H1 (cell line): ENCODE measurements at regions not wholly inside any gene's neighbourhood (a gene's known extent, or its start where the extent isn't known, plus 50 kb on each side); places are given as distances from the start of the nearest gene placed in this dataset.

ENCODE experiments used
- CTCF ChIA-PET: fragments of 300-600 bp; sonication (Branson Sonifier 250); formaldehyde crosslinking; loops from one replicate; lab custom pipeline; 2021; ENCODE audit not compliant: partially characterized antibody; lab: Charles Lee
- POLR2A ChIA-PET: fragments of 300-600 bp; sonication (Branson Sonifier 250); formaldehyde crosslinking; loops from one replicate; lab custom pipeline; 2021; ENCODE audit warnings: inconsistent platforms; ENCODE audit not compliant: partially characterized antibody; lab: Charles Lee
- DNase-seq, 2 experiments: peaks; one replicate each; pipeline versions ENCODE4 v3.0.0 to v3.0.0-alpha.2; 2010 to 2022; ENCODE audit warnings: low spot score in 2 of 2, low read depth in 1 of 2, mixed read lengths in 1 of 2
- FAIRE-seq: peaks from 2 replicates; lab custom pipeline; 2011; peaks lifted over from hg19 to GRCh38; lab: Jason Lieb, UNC
- H2AFZ ChIP-seq: 2 replicates; pipeline ENCODE4 v1.8.1; 2012; ENCODE audit warnings: low read length, inconsistent platforms
- H2AK5ac ChIP-seq: 2 replicates; pipeline ENCODE4 v1.6.1; 2013; ENCODE audit warnings: low read depth, low read length
- H2BK120ac ChIP-seq: replicated peaks from 2 replicates; pipeline ENCODE3; 2013; ENCODE audit warnings: low read depth, low read length, inconsistent platforms
- H2BK12ac ChIP-seq: 2 replicates; pipeline ENCODE4 v1.6.1; 2013; ENCODE audit warnings: low read depth, low read length
- H2BK15ac ChIP-seq: 2 replicates; pipeline ENCODE4 v1.6.1; 2013; ENCODE audit warnings: low read length
- H2BK20ac ChIP-seq: 2 replicates; pipeline ENCODE4 v1.6.1; 2013; ENCODE audit warnings: low read length
- H2BK5ac ChIP-seq: 2 replicates; pipeline ENCODE4 v1.6.1; 2013; ENCODE audit warnings: low read depth, low read length
- H3K14ac ChIP-seq: 2 replicates; pipeline ENCODE4 v1.6.1; 2013; ENCODE audit warnings: inconsistent platforms; ENCODE audit not compliant: insufficient read length
- H3K18ac ChIP-seq: 2 replicates; pipeline ENCODE4 v1.6.1; 2013; ENCODE audit warnings: low read length; ENCODE audit errors: extremely low read depth
- H3K23ac ChIP-seq: 2 replicates; pipeline ENCODE4 v1.6.1; 2013; ENCODE audit warnings: inconsistent platforms; ENCODE audit not compliant: insufficient read length
- H3K23me2 ChIP-seq: 2 replicates; pipeline ENCODE4 v1.6.1; 2013; ENCODE audit warnings: low read depth, low read length
- H3K27ac ChIP-seq: 2 replicates; pipeline ENCODE4 v1.6.1; 2011; ENCODE audit warnings: low read depth, low read length, inconsistent platforms
- H3K27me3 ChIP-seq, 4 experiments: replicated peaks in 1 of 4; 1 replicate in 1 of 4; 2 replicates in 3 of 4; pipeline versions ENCODE4 v1.6.1 to v1.8.1; 2011 to 2013; ENCODE audit warnings: low read length in 3 of 4, mild to moderate bottlenecking in 3 of 4, inconsistent platforms in 2 of 4, mixed read lengths in 2 of 4, moderate library complexity in 1 of 4; ENCODE audit not compliant: control insufficient read depth in 3 of 4, insufficient read depth in 3 of 4; ENCODE audit errors: extremely low read depth in 1 of 4
- H3K36me3 ChIP-seq, 4 experiments: 2 replicates each; pipeline versions ENCODE4 v1.6.1 to v1.8.1; 2011 to 2013; ENCODE audit warnings: mild to moderate bottlenecking in 4 of 4, low read length in 3 of 4, moderate library complexity in 2 of 4, control low read depth in 1 of 4, inconsistent platforms in 1 of 4; ENCODE audit not compliant: insufficient read depth in 4 of 4, control insufficient read depth in 2 of 4
- H3K4ac ChIP-seq: replicated peaks from 2 replicates; pipeline ENCODE3; 2013; ENCODE audit warnings: low read length, low read depth, mixed read lengths, inconsistent platforms; ENCODE audit not compliant: insufficient read length
- H3K4me1 ChIP-seq, 4 experiments: replicated peaks in 1 of 4; 1 replicate in 1 of 4; 2 replicates in 3 of 4; pipeline versions ENCODE4 v1.6.1 to v1.8.1; 2011 to 2013; ENCODE audit warnings: low read length in 3 of 4, inconsistent platforms in 2 of 4, mixed read lengths in 1 of 4; ENCODE audit not compliant: insufficient read depth in 4 of 4, control insufficient read depth in 3 of 4
- H3K4me2 ChIP-seq, 2 experiments: 2 replicates each; pipeline versions ENCODE4 v1.6.1 to v1.8.1; 2011 to 2013; ENCODE audit warnings: low read depth in 2 of 2, low read length in 2 of 2, control low read depth in 1 of 2, inconsistent platforms in 1 of 2, mild to moderate bottlenecking in 1 of 2; ENCODE audit not compliant: insufficient read depth in 1 of 2
- H3K4me3 ChIP-seq, 4 experiments: fragments of 200-600, 300-600 bp in 1 of 4; sonication (generic), shearing (Covaris generic), sonication (Bioruptor Twin) in 1 of 4; 2 replicates each; pipeline versions ENCODE4 v1.5.1 to v1.8.1; 2011 to 2016; ENCODE audit warnings: low read length in 4 of 4, low read depth in 3 of 4, control low read depth in 2 of 4, inconsistent platforms in 2 of 4, mild to moderate bottlenecking in 2 of 4, mixed read lengths in 1 of 4, moderate library complexity in 1 of 4; ENCODE audit not compliant: insufficient read depth in 2 of 4; ENCODE audit errors: extremely low read depth in 1 of 4
- H3K56ac ChIP-seq: replicated peaks from 2 replicates; pipeline ENCODE3; 2013; ENCODE audit warnings: low read depth, mild to moderate bottlenecking, mixed read lengths, low read length, inconsistent platforms; ENCODE audit not compliant: insufficient read length
- H3K79me1 ChIP-seq: 2 replicates; pipeline ENCODE4 v1.6.1; 2013; ENCODE audit warnings: low read depth, low read length, control low read depth
- H3K79me2 ChIP-seq, 2 experiments: 2 replicates each; pipeline versions ENCODE4 v1.6.1 to v1.8.1; 2012 to 2013; ENCODE audit warnings: low read length in 2 of 2, mild to moderate bottlenecking in 2 of 2, inconsistent platforms in 1 of 2; ENCODE audit not compliant: insufficient read depth in 2 of 2, control insufficient read depth in 1 of 2
- H3K9ac ChIP-seq, 4 experiments: replicated peaks in 1 of 4; 1 replicate in 1 of 4; 2 replicates in 3 of 4; pipeline versions ENCODE4 v1.6.1 to v1.8.1; 2011 to 2013; ENCODE audit warnings: low read depth in 3 of 4, low read length in 3 of 4, control low read depth in 2 of 4, mild to moderate bottlenecking in 2 of 4, moderate library complexity in 2 of 4, inconsistent platforms in 1 of 4; ENCODE audit errors: extremely low read depth in 1 of 4
- H3K9me3 ChIP-seq, 2 experiments: 2 replicates each; pipeline versions ENCODE4 v1.6.1 to v1.8.1; 2012 to 2013; ENCODE audit warnings: mild to moderate bottlenecking in 2 of 2, moderate library complexity in 2 of 2, control low read depth in 1 of 2, inconsistent platforms in 1 of 2, low read depth in 1 of 2, low read length in 1 of 2, mixed read lengths in 1 of 2; ENCODE audit not compliant: insufficient read depth in 2 of 2
- H4K20me1 ChIP-seq, 2 experiments: replicated peaks in 1 of 2; 2 replicates each; pipeline versions ENCODE3 to v1.8.1; 2011 to 2013; ENCODE audit warnings: inconsistent platforms in 2 of 2, low read length in 2 of 2, mild to moderate bottlenecking in 1 of 2; ENCODE audit not compliant: insufficient read depth in 2 of 2, control insufficient read depth in 1 of 2
- H4K5ac ChIP-seq: 2 replicates; pipeline ENCODE4 v1.6.1; 2013; ENCODE audit warnings: low read length, low read depth, mixed read lengths, inconsistent platforms; ENCODE audit not compliant: insufficient read length
- H4K8ac ChIP-seq: 2 replicates; pipeline ENCODE4 v1.8.0; 2013; ENCODE audit warnings: mild to moderate bottlenecking, moderate library complexity, low read length, inconsistent platforms; ENCODE audit not compliant: insufficient read depth; ENCODE audit errors: extremely low read depth
- H4K91ac ChIP-seq: replicated peaks from 2 replicates; pipeline ENCODE3; 2013; ENCODE audit warnings: low read length, mixed read lengths, inconsistent platforms; ENCODE audit not compliant: insufficient read length
- BCL11A ChIP-seq, 2 experiments: IDR thresholded peaks; one replicate each; pipeline ENCODE4 v1.6.1; 2011; ENCODE audit warnings: low read depth in 2 of 2, low read length in 2 of 2, mild to moderate bottlenecking in 2 of 2
- CHD2 ChIP-seq: IDR thresholded peaks from 2 replicates; pipeline ENCODE4 v1.6.1; 2012; ENCODE audit warnings: low read length, improper control_type of control experiment
- EP300 ChIP-seq, 2 experiments: IDR thresholded peaks; 1 replicate in 1 of 2; 2 replicates in 1 of 2; pipeline ENCODE4 v1.6.1; 2011 to 2012; ENCODE audit warnings: low read depth in 2 of 2, low read length in 2 of 2, mild to moderate bottlenecking in 2 of 2, borderline replicate concordance in 1 of 2, inconsistent platforms in 1 of 2, moderate library complexity in 1 of 2
- JUN ChIP-seq: IDR thresholded peaks from 2 replicates; pipeline ENCODE4 v1.6.1; 2011; ENCODE audit warnings: low read depth, mild to moderate bottlenecking, improper control_type of control experiment, low read length
- JUND ChIP-seq: IDR thresholded peaks from 2 replicates; pipeline ENCODE4 v1.6.1; 2011; ENCODE audit warnings: mild to moderate bottlenecking, improper control_type of control experiment, low read length
- KDM4A ChIP-seq: IDR thresholded peaks from one replicate; pipeline ENCODE4 v1.7.1; 2012; ENCODE audit warnings: low read depth, mild to moderate bottlenecking, moderate library complexity, low read length, inconsistent platforms; ENCODE audit not compliant: severe bottlenecking
- NANOG ChIP-seq: IDR thresholded peaks from 2 replicates; pipeline ENCODE4 v1.6.1; 2011; ENCODE audit warnings: low read length, low read depth, mild to moderate bottlenecking, inconsistent platforms; ENCODE audit not compliant: insufficient read depth, poor library complexity, severe bottlenecking
- PHF8 ChIP-seq: fragments of 200-600 bp; sonication (generic); conservative IDR thresholded peaks from 2 replicates; pipeline ENCODE4 v1.7.1; 2012; ENCODE audit warnings: low read depth, mild to moderate bottlenecking, inconsistent platforms, low read length, moderate library complexity
- RAD21 ChIP-seq, 2 experiments: IDR thresholded peaks in 1 of 2; conservative IDR thresholded peaks in 1 of 2; 2 replicates each; pipeline ENCODE4 v1.6.1; 2011; ENCODE audit warnings: low read depth in 2 of 2, low read length in 2 of 2, improper control_type of control experiment in 1 of 2, inconsistent platforms in 1 of 2, mild to moderate bottlenecking in 1 of 2, moderate library complexity in 1 of 2
- RFX5 ChIP-seq: IDR thresholded peaks from 2 replicates; pipeline ENCODE4 v1.6.1; 2011; ENCODE audit warnings: low read depth, low read length, improper control_type of control experiment, borderline replicate concordance
- SIRT6 ChIP-seq: IDR thresholded peaks from one replicate; pipeline ENCODE4 v1.7.1; 2012; ENCODE audit warnings: low read length, inconsistent platforms
- SP2 ChIP-seq: IDR thresholded peaks from 2 replicates; pipeline ENCODE4 v1.6.1; 2012; ENCODE audit warnings: mild to moderate bottlenecking, low read length, inconsistent platforms
- TAF1 ChIP-seq: IDR thresholded peaks from 2 replicates; pipeline ENCODE4 v1.6.1; 2011; ENCODE audit warnings: mild to moderate bottlenecking, low read depth, low read length
- TF ChIP-seq, protein P1 (sequence below): IDR thresholded peaks from 2 replicates; pipeline ENCODE4 v1.6.1; 2012; ENCODE audit warnings: inconsistent platforms

DNA sequence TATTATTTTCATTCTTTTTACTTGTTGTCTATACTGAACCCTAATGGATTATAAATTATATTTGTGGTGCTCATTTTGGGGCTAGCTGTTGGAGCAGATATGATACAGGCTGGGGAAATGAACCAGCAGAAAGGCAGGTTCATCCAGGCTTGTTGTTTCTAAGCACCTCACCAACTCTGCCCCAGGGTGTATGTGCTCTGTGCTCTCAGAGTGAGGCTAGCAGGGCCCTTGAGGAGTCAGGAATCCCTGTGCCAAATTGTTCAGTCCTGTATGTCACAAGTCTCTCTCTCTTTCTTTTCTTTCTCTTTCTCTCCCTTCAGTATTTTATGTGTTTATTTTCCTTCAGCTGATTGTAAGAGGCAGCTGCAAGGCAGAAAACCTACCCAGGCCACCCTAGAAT, 181.1 kb upstream of the DPP10 start:
- no peak for FAIRE-seq
- no peak for TF ChIP-seq PHF8
- no peak for TF ChIP-seq RAD21 (IDR thresholded peaks at IDR 0.05 in 1 of 2, conservative IDR thresholded peaks at IDR 0.05 in 1 of 2; ENCODE audit: low read depth in 2 of 2, low read length in 2 of 2)
- no peak for TF ChIP-seq CHD2
- no peak for TF ChIP-seq EP300 (IDR thresholded peaks at IDR 0.05; ENCODE audit: borderline replicate concordance in 1 of 2, low read depth in 2 of 2, low read length in 2 of 2)
- TF ChIP-seq SP2, result no peak
- no peak for TF ChIP-seq KDM4A
- TF ChIP-seq, protein P1, sequence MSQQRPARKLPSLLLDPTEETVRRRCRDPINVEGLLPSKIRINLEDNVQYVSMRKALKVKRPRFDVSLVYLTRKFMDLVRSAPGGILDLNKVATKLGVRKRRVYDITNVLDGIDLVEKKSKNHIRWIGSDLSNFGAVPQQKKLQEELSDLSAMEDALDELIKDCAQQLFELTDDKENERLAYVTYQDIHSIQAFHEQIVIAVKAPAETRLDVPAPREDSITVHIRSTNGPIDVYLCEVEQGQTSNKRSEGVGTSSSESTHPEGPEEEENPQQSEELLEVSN, result no peak
- TF ChIP-seq RFX5, result no peak
- no peak for TF ChIP-seq BCL11A (IDR thresholded peaks at IDR 0.05; ENCODE audit: low read depth in 2 of 2, low read length in 2 of 2)
- no peak for TF ChIP-seq NANOG
- TF ChIP-seq SIRT6, result no peak
- TF ChIP-seq TAF1, result no peak
- TF ChIP-seq JUN, result no peak
- TF ChIP-seq JUND, result no peak

More for the DNA sequence above, 181.1 kb upstream of the DPP10 start:
- Histone ChIP-seq H2AFZ (no peak overlapping the region), H3K79me1 (no peaks in the 10 kb centered on the region), H3K4me1 (peaks cover 0 to 10% (median 0%) of the 10 kb centered on the region in 4 experiments; a peak in 3 of 7 replicates), H3K9me3 (no peaks in the 10 kb centered on the region), H3K36me3 (no peaks in the 10 kb centered on the region), H3K27ac (no peak overlapping the region), H2BK12ac (no peak overlapping the region), H3K14ac (no peak overlapping the region), H3K56ac (no peak overlapping the region), H3K23me2 (no peaks in the 10 kb centered on the region), H3K23ac (no peak overlapping the region), H2BK5ac (no peak overlapping the region), H2AK5ac (no peak overlapping the region), H3K27me3 (no peaks in the 10 kb centered on the region), H4K91ac (no peak overlapping the region), H4K5ac (no peak overlapping the region), H2BK15ac (no peak overlapping the region), H3K18ac (no peak overlapping the region), H2BK20ac (no peak overlapping the region), H4K8ac (no peak overlapping the region), H3K79me2 (no peaks in the 10 kb centered on the region), H4K20me1 (no peaks in the 10 kb centered on the region), H3K4me3 (no peak overlapping the region), H2BK120ac (no peak overlapping the region), H3K4ac (no peak overlapping the region), H3K4me2 (no peak overlapping the region), H3K9ac (no peak overlapping the region)
- DNase-seq, result no peak
- ChIA-PET POLR2A (no interaction called here), CTCF (interaction anchor here (1.0 kb wide), 1 partner anchor 16 kb away, joined by 3 read pairs; no protein-coding TSS in a partner anchor)
